HG03565 (cell line): ENCODE measurements at regions not wholly inside any gene's neighbourhood (a gene's known extent, or its start where the extent isn't known, plus 50 kb on each side); places are given as distances from the start of the nearest gene placed in this dataset.

Experiments
- ATAC-seq: cut with Tn5 transposase; IDR thresholded peaks from one replicate; pipeline ENCODE4 v1.9.1; 2021; ENCODE audit warnings: mild to moderate bottlenecking, moderate library complexity; ENCODE audit not compliant: unreplicated experiment

DNA sequence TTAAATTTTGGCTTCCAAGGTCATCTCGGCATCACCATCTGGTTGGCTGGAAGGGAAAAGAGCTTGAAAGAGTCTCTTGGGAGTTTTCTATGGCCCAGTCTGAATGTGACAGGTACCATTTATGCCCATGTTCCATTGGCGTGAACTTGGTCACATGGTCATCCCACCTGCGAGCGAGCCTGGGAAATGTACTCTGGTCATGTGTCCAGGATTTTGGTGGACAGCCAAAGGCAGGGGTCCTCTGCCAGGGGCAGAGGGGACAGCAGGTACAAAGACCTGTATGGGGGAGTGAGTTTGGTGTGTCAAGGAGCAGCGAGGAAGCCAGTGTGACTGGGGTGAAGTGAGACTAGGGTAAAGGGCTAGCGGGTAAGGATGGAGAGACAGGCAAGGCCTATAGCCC is 112.6 kb downstream of the CDC5L start:
- no peak for ATAC-seq

DNA sequence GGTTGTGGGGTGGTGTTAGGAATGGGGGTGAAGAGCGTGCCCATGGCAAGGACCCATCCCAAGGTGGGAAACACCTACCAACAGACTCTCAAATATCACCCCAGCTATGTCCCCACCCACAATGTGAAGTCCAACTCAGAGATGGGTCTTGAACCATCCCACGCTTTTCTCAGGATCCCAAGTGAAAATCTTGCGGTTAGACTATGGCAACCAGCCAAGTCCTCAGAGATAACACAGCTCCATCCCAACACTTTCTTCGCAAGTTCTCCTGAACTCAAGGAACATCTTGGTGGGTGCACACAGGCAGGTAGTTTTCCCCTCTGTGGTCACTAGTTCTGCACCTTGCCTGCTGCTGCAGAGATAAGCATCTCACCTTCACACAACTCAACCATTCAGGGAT is 116.0 kb downstream of the CDC5L start:
- no peak for ATAC-seq

DNA sequence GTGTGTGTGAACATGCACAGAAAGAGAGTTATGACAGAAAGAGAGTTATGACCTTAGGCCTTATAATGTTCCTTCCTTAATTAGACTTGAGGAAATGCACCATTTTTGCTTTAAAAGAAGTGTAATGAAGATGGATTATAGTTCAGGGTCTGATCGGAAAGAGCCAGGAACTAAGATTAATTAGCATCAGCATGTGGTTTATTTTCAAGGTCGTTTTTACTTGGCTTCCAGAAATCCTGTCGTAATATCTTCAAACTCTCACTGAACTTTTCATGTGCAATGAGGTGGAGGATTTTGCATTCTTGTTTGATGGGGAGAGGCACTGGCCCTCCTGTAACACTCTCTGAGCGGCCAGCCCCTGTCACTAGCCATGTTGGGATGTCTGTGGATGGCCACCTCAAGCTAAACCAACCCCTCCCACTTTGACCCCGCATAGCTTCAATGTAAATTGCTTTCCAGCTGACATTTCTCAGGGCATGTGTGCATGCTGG is 116.8 kb downstream of the CDC5L start:
- ATAC-seq: no peak

DNA sequence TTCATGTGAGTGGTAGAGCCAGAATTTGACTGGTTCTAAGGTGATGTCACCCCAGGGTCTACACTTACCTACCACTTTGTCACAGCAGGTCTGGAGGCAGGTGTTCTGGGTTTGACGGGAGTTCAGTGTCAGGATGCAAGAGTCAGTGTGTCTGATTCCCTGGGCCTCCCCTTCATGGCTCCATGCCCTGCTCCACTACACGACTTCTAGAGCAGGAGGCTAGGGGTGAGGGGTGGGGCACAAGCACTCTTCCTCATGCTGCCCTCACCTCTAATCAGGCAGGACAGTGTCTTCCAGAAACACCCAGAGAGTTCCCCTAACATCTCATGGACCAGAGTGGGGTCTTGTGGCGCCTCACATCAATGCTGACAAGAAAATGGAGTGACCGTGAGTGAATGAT is 118.2 kb downstream of the CDC5L start:
- no peak for ATAC-seq

DNA sequence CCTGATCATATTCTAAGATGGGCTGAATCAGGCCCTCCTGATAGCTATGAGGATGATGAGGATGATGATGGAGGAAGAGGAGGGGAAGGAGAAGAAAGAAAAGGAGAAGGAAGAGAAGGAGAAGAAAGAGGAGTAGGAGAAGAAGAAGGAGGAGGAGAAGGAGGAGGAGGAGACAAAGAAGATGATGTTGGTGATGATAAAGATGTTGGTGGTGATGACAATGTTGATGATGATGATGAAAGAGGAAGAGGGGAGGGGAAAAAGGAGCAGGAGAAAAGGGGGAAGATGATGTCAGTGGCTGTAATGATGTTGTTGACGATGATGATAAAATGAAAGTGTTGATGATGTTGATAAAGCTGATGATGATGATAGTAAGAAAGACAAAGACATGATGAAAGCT is 119.5 kb downstream of the CDC5L start:
- no peak for ATAC-seq

DNA sequence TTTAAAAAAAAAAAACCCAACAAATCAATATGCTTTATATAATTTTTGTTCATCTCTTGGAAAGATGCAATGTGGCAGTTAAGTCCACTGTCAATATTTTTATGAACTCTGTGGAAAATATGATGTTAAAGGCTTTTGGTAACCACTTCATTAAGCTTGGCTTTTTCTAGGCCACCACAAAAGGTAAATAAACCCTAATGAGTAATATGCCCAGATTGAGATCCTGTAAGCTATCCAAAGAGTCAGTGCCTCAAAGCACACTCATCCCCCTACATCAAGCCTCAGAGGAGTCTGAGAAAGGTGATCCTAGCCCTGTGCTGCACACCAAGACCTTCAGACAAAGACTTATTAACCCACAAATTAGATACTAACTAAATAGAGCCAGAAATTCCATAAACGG is 121.1 kb downstream of the CDC5L start:
- ATAC-seq: no peak

DNA sequence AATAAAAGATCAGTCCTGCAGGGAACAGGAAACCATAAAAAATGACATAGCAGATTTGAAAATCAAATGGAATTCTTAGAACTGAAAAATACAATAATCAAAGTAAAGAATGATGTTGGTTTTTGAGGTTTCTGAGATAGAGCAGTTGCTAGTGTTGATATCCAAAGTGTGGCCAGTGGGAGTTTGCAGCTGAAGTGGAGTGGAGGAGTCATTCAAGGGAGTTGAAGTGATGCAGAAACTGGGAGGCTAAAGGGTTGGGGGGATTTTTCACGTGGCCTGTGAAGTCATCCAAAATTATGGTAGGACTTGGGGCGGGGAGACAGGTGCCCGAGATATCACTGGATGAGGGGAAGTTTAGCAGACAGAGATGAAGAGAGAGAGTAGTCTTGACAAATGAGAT is 123.6 kb downstream of the CDC5L start:
- no peak for ATAC-seq

DNA sequence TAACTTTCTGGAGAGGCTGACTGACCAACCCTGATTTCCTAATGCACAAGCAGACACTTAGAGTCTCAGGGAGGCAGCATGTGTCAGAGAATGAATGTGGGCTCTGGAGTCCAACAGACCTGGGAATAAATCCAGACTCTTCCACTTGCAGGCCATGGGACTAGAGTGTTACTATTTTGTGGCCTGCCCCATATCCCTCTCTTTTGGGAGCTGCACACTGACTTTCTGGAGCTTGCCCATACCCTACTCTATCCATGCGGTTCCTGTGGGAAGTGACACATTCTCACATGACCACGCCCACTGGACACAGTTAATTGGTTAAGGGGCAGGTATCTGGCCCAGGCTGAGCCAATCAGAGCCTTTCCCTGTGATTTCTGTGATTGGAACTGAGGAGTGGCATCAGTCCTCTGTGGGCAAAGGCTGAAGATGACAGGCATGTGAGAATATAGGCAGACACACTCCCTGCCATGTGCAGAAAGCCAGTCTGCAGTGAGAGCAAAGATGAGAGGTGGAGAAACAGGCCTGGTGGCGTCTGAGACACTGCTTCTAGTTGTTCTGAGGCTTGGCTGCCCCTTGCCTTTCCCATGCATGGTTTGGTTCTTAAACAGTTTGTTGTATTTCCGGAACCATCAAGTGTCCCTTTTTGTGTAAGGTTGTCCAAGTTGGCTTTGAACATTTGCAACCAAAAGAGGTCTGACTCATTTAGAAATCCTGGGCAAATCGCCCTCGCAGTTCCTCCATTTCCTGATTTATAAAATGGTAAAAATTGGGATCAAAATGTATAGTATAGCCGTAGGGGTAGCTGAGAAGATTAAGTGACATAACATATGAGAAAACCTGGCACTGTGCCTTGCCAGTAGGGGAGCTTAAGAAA is 125.6 kb downstream of the CDC5L start:
- no peak for ATAC-seq

DNA sequence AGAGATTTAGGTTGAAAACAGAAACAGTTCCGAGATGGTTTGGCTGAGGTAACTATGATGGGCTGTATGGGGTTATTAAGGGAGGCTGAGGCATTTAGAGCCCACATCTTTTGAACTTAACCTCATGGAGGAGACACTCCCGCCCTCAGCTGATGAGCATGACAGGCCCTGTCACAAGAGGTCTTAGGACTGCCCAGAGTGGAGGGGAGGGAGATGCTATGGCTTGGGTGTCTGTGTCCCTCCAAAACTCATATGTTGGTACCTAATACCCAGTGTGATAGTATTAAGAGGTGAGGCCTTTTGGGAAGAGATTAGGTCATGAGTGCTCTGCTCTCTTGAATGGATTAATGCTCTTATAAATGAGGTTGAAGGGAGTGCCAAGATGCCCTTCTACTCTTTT is 126.6 kb downstream of the CDC5L start:
- no peak for ATAC-seq

DNA sequence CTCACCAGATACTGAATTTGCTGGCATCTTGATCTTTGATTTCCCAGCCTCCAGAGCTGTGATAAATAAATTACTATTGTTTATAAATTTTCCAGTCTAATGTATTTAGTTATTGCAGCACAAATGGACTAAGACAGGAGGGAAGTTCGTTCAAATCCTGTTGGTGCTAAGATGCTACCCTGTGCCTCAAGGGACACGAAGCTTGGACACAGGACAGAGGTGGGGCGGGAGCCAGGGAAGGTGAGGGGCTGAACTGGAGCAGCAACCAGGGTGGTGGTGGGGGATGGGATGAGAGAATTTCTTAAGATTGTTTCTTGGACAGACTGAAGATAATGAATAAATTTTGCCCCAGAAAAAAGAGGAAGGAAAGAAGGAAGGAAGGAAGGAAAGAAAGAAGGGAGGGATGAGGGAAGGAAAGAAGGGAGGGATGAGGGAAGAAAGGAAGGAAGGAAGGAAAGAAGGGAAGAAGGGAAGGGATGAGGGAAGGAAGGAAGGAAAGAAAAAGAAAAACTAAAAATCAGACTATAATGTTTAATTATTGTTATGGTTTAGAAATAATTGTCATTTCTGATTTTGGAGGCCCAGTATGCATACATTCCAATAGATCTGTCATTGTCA is 127.2 kb downstream of the CDC5L start:
- no peak for ATAC-seq

DNA sequence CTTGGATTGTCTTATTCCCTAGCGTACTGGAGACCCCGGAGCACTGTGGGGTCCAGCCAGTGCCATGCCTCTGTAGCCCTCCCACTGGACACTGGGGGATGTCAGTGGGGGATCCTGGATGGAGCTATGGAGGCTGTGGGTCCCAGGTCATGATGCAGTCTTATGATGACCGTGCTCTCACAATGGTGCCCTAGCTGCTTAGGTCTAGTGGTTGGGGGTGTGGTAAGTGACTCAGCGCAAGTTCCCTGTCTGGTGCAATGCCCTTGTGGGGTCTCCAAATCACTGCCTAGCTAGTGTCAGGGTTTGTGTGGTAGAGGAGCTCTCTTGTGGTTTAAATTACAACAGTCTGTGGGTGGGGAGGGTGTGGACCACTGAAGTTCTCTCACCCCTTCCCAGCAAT is 135.4 kb downstream of the CDC5L start:
- no peak for ATAC-seq

DNA sequence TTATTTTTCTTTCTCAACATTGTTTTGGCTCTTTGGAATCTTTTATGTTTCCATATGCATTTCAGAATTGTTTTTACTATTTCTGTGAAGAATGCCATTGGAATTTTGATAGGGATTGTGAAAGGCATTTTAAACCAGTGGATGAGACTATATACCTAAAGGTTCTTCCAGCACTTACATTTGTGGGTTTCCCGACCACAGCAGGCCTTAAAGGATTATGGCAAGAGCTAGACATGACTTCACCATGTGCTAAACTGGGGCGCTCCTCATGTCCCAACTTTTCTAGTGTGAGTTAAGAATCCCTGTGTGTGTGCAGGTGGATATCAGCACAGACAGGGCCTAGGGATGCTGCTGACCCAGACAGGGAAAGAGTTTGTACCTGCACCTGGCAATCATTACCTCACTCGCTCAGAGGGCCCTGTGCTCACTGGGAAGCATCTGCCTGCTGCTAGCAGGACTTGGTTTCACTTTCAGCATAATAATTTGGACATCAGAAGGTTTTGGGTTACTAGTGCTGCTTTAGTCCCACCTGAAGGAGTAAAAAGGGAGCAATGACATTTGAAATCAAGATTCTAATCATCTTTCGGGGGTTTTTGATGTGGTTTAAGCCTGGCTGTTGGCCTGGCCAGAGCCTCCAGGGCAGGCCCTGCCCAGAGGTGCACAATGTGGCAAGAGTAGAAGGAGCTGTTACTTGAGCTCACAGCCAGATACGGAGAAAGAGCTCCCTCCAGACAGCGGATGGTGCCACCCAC is 137.1 kb downstream of the CDC5L start:
- ATAC-seq: no peak

DNA sequence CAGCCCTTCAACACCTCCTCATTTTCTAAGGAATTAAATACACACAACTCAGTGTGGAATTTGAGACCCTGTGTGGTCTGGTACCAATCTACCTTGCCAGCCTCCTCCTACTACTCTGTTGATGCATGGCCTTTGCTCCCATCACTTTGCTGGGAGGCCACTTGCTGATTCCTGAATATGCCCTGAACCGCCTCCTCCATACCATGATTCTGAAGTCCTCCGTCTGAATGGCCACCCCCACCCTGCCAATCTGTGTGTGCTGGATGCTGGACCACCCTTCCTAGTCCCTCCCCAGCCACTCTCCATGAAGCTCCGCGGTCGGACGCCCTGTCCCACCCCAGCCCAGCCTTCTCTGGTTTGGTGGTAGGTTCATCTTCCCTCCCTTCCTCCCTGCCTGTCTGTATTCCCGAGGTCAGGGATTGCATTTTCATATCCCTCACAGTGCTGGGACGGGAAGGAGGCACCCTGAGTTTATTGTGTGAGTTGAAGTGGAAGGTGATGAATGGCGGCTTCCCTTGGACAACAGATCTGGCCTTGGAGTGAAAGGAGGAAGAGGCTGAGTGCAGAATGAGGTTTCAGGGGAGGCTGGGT is 138.3 kb downstream of the CDC5L start:
- no peak for ATAC-seq

DNA sequence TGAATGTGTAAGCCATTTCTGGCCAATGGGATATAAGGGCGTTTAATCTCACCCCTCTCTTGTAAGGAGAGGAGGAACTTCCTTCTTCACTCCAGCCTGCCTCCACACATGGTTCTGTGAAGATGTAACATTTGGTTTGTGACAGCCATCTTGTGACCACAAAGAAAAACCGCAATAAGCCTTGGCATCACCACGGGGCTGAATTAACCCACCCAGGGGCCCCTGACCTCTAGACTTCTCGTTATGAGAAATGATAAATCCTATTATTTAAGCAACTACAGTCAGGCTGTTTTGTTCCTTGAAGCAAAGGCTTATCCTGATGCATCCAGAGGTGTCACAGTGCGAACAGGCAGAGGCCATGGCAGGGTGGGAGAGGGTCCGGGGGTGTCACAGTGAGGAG is 139.7 kb downstream of the CDC5L start:
- ATAC-seq: no peak

DNA sequence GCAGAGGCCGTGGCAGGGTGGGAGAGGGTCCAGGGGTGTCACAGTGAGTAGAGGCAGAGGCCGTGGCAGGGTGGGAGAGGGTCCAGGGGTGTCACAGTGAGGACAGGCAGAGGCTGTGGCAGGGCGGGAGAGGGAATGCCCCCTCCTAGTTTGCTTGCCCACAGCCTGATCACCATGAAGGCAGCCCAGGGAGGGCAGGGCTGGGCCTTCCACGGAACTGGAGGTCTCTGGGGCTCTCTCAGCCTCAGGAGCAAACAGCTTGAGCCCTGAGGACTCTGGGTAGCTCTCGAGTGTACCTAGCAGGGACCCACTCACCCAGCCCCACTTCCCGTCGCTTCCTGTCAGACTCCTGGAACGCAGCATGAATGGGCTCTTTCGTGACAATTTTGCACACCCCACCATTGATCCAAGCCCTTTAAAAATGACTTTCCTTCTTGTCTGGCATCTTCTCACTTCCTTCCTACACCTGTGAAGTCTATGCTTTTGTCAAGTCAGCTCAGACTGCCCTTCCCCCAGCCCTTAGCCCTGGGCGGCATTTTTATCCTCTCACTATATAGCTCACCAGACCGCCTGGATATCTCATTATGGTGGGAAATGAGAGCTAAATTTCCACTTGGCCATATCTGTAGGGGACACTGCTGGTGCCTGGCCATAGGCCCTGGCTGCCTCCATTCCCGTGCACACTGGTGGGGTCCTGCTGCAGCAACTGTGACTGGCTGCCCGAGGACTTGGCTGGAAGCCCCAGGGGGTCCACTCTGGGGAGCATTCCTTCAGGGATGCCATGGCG is 140.3 kb downstream of the CDC5L start:
- ATAC-seq: no peak

DNA sequence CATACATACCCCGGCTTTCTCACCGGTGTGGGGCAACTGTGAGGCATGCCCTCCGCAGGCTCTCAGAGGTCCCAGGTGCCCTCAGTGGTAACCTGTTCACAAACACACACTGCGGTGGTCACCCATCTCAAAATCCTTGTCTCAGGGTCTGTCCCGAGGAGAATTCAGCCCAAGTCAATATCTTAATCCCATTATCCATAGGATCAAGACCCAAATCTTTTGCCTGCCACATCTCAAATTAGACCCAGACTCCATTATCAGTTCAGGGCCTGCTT is 140.8 kb downstream of the CDC5L start:
- no peak for ATAC-seq

DNA sequence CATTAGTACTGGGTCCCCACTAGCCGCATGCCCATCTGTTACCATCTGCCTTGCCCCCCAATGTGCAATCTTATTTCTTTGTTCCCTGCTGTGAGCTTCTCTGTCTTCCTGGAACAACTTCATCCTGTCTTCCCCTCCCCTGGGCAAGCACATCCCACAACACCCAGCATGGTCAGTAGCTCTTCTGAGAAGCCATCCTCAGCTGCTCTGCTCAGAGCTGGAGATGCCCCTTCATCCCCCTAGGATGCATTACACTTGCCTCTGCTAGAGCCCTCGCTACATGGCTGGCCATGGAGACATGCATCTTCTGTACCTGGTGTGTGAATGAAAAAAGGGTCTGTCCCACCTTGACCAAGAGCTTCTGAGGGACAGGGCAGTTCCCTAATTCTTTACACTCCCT is 141.2 kb downstream of the CDC5L start:
- ATAC-seq: no peak

DNA sequence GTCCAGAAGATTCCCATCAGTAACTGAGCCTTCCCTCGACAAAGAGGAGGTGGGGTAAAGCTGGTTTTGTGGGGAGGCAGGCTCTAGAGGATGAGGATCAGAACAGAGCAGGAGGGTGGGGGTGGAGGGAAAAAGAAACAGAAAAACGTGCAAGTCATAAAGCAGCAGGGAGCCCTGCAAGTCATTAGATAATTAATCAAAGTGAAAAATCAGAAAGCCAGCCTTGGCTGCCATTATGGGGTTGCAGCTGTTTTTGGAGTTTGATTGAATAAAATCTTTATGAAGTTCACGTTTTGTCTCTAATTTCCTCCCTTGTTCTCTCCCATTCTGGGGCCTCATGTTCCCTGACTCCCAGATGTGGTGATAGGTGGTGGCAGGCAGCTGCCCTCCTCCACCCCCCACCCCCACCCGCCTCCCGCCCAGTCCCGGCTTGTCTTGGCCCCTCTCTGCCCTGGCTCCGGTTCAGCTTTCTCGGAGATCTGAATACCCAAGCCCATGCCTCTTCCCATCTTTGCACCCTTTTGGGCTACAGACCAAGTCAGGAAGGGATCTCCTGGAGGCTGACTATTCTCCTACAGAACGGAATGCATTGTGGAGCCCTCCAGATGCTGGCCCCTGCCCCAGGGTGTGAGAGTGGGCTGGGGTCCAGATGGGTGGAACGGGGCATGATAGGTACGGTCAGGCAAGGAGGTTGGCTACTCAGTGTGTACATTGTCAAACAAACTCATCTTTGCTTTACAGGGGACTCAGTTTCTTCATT is 141.8 kb downstream of the CDC5L start:
- ATAC-seq: no peak

DNA sequence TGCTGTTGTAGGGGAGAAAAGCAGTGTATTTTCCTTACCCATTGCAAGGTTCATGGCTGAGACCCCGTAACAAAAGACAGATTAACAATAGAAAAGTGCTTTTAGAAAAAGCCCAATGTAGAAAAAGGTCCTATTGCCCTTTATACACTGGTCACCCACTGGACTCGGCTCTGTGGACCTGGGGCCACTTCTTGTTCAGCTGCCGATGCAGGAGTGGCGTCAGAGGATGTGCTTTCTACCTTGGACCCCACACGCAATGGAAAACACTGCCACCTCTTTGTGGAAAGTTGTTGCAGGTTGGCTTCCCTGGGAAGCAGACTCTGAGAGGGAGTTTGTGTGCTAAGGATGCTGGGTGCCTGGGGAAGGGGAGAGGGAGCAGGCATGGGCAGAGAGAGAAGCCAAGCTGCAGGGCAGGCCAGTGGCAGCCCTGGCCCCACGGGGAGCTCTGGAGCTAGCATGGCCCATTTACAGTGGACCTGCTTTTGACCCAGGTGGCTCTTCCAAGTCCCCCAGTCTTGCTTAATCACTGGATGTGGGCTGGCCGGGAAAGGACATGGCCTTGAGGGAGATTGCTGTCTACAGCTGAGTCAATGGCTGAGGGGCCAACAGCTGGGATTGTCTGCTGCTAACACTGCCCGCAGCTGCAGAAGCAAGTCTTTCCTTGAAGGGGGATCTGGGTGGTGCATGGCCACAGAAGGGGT is 142.9 kb downstream of the CDC5L start:
- ATAC-seq: no peak

DNA sequence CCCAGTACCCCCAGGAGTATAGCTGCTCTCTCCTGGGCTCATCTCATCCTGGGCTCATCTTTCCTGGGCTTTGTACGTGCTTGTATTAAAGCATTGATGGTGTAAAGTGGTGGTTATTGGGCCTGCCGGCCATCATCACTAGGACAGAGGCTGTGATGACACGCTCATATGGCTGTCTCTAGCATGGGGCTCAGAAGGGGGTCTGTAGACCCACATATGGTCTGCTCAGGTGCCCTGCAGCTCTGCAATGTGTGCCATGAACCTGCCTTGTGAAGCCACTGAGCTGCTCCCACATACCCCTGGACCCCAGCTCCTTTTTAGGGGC is 143.4 kb downstream of the CDC5L start:
- no peak for ATAC-seq
